GM19463 (cell line): ENCODE measurements at regions not wholly inside any gene's neighbourhood (a gene's known extent, or its start where the extent isn't known, plus 50 kb on each side); places are given as distances from the start of the nearest gene placed in this dataset.

Source experiments
- ATAC-seq: cut with Tn5 transposase; IDR thresholded peaks from one replicate; pipeline ENCODE4 v1.9.1; 2021; ENCODE audit warnings: mild to moderate bottlenecking, moderate library complexity; ENCODE audit not compliant: unreplicated experiment

DNA sequence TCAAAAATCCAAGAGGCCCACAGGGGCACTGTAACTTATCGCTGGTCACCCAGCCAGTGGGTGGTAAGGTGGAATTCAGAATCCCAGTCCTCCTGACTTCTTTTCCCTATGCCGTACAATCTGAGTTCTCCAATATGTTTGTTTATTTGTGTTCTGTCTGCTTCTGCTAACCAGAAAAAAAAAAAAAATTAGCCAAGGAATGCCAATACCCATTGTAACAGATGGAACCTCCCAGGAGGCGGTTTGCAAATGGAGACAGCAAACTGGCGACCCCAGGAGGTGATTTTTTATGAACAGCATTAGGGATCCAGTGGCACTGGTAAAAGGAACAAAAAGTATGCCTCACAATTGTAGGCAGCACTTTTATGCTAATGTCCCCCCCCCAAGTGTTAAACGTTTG is 189.0 kb upstream of the FGGY start:
- no peak for ATAC-seq

DNA sequence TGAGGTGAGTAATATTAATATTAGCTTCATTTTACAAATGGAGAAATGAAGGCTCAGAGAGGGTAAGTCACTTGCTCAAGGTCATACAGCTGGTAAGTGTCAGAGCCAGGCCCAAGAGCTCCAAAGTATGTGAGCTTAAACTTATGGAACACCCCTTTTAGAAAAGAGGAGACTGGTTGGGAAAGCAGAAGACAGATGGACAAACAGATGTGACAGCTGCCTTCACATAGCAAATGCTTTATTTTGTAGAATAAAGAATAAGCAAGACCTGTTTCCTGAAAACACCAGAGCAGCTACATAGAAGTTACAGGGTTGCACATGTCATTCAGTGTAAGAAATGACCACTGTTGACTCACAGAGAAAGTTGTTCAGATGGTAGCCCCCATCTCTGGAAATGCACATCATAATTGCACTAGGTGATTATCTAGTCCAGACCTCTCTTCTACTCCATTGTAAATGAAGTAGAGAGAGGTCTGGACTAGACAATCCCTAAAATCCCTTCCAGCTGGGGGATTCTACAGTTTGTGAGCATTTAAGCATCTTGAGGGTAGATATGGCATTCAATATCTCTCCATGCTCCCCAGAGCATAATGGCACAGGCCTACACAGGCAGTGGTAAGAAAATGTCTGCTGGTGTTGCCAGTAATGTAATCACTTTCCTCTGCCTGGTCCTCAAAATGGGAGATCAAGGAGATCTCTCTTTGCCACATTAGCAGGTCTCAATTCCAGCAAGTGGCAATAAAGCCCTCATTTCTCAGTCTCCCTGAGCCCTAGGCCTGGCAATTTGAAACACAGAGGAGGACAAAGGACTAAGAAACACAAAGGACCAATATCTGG is 188.2 kb upstream of the FGGY start:
- no peak for ATAC-seq

DNA sequence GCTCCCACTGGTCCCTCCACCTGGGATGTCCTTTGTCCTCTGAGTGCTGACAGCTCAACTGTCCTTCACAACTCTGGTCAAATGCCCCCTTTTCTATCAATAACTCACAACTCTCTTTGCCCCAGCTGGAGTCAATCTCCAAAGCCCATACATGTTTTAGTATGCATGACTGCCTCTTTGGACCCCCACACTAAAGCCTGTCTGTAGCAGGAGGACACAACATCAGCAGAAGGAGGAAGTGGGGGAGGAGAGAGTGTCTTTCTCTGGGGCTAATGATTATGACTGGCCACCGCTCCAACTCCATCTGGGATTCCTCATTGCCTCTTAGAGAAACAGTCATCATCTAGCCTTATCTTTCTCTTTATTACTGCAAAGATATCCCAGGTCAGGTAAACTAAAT is 186.6 kb upstream of the FGGY start:
- no peak for ATAC-seq

DNA sequence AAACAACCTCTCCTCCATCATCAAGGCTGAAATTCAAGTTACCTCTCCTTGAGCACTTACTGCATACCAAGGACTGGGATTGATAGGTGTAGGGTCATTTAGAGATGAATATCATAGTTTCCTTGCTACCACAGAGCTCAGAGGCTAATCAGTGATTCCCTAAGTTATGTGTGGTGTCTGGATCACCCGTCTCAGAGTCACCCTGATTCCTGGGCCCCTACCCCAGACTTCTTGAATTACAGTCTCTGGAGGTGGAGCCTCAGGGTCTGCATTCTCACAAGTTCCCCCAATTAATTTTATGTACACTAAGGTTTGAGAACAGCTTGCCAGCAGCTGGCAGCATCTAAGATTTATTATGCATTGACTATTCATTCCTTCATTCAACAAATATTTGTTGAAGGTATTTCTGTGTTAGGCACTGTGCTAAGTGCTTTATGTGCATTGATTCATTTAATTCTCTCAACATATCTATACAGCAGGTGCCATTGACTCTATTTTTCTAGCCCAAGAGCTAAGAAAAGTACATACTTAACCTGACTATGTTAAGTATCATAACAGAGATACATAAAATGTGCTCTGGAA is 182.9 kb upstream of the FGGY start:
- ATAC-seq: no peak

DNA sequence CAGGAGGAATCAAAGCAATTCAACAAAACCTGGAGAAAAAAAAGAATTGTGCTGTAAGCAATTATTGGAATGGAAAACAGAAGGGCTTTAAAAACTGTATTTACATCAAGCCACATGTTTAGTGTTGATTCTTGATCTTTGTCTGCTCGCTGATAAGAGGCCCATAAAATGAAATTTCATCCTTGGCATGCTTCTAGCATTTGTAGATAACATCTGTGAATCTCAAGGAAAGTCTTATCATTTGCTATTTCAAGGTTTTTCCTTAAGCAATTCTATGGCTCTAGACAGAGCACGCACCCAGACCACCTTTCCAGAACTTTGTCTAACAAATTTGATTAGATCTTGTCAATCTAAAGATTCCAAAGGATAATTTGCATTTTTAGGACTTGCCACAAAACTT is 181.0 kb upstream of the FGGY start:
- no peak for ATAC-seq

DNA sequence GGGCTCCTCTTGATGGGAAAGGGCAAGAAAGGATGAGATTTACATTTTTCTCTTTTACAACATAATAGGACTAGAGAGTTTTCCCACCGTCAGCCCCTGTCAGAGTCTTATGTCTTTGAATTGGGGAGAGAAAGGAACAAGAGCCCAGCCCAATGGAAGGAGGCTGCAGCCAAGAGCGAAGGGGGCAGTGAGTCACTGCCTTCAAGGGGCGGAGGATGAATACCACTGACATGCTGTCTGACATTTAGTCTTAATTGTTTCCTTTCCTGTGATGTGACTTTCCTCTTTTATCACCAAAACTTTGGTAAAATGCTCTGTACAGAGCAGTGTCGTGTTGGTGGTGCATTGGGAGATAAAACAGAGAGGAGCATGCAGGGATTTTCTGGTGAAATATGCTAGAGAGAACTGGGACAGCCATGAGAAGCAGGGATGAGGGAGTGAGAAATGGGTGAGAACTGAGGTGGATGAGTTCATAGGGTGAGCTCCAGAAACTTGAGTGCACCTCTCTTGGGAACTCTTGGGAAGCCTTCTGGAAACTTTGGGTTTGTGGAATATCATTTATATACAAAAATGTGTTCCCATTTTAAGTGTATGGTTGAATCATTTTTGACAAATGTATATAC is 179.9 kb upstream of the FGGY start:
- ATAC-seq: no peak

DNA sequence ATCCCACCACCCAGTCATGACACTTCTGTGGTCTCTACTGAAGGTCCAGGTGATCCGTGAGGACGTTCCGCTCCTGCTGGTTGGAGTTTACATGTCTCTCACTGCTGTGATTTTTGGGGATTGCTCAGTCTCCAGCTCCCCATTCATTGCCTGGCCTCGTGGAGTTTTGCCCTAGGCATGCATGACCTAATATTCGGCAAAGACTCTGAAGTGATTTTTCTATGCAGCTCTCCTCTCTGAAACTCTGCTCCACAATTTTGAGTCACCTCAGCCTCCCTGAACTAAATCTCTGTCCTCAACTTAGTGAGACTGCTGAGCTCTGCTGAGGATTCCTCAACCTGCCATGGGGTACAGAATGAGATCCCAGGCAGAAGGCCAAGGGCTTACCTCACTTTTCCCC is 174.4 kb upstream of the FGGY start:
- no peak for ATAC-seq

DNA sequence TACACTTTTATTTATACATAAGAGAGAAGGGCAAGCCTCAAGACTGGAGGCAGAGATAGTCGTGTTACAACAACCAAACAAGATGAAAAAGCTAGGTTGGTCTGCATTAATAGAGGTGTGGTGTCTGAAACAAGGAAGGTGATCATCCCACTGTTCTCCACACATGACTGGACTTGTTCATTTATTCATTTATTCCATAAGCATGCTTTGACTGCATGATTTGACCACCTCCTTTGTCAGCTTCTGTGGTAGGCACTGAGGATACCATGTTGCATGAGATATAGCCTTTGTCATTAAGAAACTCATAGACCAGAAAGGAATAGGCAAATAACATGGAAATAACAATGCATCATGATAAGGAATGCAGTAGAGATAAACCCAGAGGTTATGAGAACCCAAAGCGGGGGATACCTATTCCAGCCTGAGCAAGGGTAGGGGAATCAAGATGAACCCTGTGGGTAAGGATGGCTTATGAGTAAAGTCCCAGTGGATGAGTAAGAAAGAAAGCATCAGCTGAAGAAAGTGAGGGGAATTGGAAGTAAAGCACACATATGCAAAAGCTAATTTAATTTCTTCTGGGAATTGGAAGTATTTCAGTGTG is 173.7 kb upstream of the FGGY start:
- no peak for ATAC-seq

DNA sequence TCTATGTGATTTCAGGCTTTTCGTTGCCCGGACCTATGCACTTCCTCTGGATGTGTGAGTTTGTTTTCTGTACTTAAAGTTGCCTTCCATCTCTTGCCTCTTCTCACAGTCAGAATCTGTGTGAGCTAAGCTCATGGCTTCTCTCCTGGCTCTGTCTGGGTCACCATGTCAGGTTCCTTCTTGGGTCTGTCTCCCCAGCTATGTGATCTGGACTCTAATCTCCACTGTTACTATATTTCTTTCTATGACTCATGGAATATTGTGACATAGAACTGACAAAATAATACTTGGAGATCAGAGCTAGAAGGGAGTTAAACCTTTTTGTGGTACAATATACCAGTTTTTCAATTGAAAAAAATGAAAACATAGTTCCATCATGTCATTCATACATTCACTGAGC is 172.7 kb upstream of the FGGY start:
- no peak for ATAC-seq

DNA sequence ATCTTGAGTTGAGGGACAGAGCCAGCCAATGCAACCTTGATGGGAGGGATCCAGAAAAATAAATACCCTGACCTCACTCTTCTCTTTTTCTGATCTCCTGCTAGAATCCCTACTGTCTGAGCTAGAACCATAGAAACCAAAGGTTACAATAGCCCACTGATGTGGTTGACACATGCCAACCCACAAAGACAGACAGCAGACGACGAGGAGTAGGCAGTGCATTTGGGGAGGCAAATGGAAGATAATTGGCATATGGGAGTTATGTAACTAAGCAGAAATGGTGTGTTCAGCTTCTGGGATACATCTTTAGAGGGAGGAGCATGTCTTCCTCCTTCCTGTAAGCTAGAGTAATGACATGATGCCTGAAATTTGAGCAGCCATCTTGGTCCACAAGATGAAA is 171.7 kb upstream of the FGGY start:
- no peak for ATAC-seq

DNA sequence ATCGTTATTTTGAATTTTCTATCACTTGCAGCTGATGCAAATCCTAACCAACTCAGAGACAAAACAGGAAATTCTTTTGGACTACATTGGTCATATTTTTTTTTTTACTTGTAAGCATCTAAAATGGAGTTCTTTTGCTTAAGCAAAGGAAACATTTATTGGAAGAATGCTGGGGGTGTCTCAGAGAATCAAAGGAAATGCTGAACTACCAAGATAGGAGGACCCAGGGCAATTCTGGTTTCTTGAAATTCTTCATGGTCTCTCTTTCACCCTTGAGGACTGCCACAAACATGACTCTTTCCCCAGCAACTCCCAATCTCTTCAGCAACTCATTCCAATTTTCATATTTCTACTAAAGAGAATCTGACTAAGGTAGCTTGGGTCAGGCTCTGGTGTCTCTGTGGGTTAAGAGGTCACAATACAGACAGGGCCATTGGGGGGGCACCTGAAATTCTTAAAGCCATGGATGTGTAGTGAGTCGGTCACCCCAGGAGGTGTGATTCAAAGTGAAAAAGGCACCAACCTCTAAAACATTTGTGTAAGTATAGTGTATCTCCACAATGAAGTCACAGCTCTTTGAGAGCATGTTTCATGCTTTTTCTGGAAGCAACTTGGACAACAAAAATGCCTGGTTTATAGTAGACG is 171.1 kb upstream of the FGGY start:
- no peak for ATAC-seq

DNA sequence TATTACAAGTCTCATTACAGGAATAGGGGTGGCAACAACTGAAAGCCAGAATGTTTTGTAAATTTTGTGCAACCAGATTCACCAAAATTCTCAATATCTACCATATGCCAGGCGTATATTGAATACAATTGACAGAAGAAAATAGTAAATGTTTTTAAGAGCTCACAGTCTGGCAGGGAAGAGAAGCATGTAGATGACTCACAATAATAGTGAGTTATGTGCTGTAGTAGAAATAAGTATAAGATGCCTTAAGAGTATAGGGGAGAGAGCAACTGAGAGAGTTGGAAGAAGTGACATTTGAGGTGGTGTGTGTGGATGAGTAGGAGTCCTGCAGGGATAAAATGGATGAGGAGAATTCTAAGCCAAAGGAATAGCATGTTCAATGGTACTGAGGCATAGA is 170.5 kb upstream of the FGGY start:
- ATAC-seq: no peak

DNA sequence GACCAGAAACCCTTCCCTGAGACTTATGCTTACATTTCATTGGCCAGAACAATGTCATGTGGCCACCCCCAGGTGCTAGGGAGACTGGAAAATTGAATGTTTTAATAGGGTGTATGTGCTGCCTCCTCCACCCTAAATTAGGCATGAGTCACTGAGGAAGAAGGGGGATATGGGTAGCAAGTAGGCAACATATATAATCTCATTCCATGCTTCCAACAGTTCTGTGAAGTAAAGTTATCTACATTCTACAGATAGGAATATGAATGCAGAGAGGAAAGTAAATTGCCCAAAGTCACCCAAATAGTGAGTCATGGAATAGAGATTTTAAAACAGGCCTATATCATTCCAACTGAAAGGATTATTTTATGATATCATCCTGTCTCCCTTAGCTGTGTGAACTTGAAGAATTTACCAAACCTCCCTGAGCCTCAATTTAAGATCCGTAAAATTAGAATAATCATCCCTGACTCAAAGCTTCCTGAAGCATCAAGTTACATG is 168.6 kb upstream of the FGGY start:
- ATAC-seq: no peak

DNA sequence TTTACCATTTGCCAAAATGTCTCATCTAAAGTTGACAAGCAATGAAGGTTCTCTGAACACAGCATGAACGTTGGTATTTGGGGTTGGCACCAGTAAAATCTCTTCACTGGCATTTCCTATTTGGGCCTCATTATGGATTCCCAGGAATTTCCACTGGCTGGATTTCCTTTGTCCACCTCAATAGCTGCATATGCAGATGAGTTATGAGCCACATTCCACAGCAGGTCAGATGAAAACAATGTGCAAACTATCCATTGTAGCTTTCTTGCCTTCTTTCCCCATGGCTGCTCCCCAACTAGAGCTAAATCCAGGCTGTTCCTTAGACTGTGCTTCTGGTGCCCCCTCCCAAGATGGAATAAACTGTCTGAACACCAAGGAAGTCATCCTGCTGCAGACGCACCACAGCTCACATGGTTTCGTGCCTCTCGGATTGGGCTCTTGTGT is 168.1 kb upstream of the FGGY start:
- ATAC-seq: no peak

DNA sequence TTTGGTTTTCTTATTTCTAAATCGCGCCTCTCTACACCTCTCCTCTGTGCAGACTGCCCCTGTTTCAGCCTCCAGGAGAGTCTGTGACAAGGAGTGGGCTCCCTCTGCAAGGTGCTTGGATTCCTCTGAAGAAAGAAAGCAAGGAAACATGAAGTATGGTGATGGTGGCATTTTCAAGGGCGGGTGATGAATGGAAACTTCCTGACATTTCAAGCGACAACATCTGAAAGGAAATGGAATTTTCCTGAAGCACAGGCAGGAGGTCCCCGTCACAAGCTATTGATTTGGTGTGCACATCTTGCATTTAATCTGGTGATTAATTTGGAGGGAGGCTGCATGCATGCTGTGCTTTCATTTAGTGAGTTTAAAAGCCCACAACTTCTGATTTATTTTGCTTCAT is 164.6 kb upstream of the FGGY start:
- no peak for ATAC-seq

DNA sequence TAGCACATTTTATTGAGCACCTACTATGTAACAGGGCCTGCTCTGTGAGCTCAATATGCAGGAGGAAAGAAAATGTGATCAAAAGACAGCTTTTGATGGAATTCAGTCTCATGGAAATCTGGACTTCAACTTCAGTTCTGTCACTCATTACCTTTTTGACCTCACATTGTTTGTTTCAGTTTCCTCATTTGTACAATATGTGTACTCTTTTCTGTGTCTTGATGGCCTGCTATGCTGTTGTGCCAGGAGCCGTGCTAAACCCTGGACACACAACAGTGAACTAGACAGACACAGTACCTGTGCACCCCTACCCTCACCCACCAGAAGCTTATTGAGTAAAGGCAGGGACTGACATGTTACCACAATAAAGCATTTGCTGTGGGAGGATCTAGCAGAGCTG is 162.9 kb upstream of the FGGY start:
- ATAC-seq: no peak

DNA sequence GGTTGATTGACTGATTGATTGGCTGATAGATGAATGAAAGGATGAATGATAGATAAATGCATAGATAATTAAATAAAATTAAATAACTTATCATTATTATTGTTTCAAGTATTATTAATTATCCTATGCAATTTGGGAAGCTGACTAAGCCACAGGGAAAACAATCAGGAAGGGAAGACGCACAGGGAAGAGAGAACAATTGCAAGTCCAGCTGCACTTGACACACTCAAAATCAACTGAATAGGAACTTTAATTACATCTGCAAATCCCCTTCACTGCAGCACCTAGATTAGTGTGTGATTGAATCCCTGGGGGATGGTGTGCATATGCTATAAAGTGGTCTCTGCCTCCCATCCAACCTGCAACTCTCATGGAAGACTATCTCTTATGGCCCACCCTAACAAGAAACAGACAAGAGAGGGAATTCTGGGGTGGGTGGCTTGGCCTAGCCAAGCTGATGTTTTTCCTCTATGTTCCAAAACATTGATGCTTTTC is 161.1 kb upstream of the FGGY start:
- no peak for ATAC-seq

DNA sequence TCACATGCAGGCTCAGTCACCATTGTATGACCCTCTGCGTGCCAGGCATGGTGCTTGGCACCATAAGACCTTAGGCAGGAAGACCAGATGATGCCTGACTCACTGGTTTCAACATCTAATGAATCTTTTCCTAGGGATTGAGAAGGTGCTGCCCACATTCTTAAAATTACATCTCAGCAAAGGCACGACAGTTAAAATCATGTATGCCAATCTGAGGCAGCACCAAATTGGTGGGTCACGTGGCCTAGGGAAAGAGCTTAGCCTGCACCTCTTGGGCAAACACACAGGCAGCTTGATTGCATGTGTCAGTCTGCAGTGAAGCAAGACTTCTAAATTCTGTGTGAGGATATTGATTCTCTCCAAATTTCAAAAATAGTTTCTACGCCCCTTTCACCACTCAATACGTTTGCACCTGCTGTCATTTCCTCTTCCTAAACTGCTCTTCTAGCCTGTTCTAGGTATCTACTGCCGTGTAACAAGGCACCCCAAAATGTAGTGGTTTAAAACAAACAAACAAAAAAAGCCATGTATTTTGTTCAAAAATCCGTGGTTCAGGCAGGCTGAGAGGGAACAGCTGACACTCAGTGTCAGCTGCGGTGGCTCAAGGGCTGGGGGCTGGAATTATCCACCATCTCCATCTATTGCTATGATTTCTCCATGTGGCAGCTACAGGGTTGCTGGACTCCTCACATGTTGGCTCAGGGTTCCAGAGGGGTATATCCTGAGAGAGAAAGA is 160.2 kb upstream of the FGGY start:
- no peak for ATAC-seq

DNA sequence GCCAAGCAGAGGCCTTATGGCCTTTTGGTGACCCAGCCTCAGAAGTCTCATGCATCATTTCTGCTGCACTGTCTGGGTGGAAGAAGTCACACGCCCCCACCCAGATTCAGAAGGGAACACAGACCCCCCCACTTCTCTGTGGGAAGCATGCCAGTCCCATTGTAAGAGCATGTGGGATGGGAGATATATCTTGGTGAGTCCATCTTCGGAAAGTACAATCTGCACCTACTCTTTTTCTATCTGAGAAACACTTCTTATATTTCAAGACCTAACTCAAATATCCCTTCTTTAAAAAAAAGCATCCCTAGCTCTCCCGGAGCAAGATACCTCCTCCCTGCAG is 159.6 kb upstream of the FGGY start:
- no peak for ATAC-seq

DNA sequence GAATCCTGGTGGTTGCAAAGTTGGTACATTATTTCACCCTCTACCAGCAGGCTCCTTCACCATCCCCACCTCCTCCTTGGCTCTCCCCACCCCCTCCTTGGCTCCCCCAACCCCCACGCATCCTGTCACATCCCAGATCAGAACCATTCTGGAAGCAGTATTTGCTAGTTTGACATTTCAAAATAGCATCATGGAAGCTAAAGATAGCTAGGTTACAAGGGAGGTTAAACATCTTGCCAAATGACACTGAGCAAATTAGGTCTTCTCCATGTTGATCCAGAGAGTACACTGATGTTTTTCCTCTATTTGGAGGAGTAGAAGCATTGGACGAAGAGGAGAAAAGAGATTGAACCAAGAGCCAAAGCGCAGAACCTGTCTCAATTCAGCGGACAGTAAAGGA is 158.9 kb upstream of the FGGY start:
- ATAC-seq: no peak

DNA sequence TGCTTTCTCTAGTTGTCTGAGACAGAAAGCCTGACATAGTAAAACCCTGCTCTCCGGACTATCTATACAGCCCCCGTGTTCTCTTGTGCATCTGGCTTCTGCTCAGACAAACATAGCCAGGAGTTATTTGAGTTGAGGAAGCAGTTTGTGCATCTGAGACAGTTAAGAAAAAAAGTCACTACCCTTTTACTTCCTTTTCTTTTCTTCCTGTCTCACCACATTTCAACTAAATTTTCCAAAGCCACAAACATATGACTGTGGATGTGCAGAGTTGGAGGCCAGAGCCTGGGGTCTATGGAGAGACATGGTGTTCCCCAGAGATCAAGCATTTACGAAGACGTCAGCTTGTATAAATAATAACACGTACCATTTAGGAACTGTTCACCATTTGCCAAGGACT is 158.5 kb upstream of the FGGY start:
- no peak for ATAC-seq
